OCI-LY3 (cell line): ENCODE measurements at regions not wholly inside any gene's neighbourhood (a gene's known extent, or its start where the extent isn't known, plus 50 kb on each side); places are given as distances from the start of the nearest gene placed in this dataset.

ENCODE experiments used
- H2AFZ ChIP-seq: fragments of 200-600, 300-600 bp; shearing (Covaris generic); 2 replicates; pipeline ENCODE4 v1.6.0; 2014; ENCODE audit warnings: antibody characterized with exemption, low read depth, low read length
- H3K27ac ChIP-seq: fragments of 200-600, 300-600 bp; sonication (generic); 2 replicates; pipeline ENCODE4 v1.5.1; 2014; ENCODE audit warnings: mild to moderate bottlenecking, low read length, moderate library complexity, mixed read lengths
- H3K27me3 ChIP-seq: fragments of 200-600, 300-600 bp; sonication (generic); 2 replicates; pipeline ENCODE4 v1.6.1; 2014; ENCODE audit warnings: low read depth, low read length, mixed read lengths
- H3K36me3 ChIP-seq: fragments of 200-600, 300-600 bp; sonication (generic); replicated peaks from 2 replicates; pipeline ENCODE3; 2014; ENCODE audit warnings: low read depth, low read length, mixed read lengths
- H3K4me1 ChIP-seq: fragments of 300-600, 200-600 bp; sonication (generic); 2 replicates; pipeline ENCODE4 v1.6.1; 2014; ENCODE audit warnings: low read length, mixed read lengths
- H3K4me2 ChIP-seq: fragments of 200-600, 300-600 bp; sonication (generic); 2 replicates; pipeline ENCODE4 v1.6.1; 2014; ENCODE audit warnings: low read length, mixed read lengths
- H3K4me3 ChIP-seq: fragments of 300-600, 200-600 bp; sonication (generic); 2 replicates; pipeline ENCODE4 v1.5.1; 2014; ENCODE audit warnings: antibody characterized with exemption, mild to moderate bottlenecking, low read length, moderate library complexity
- H3K79me2 ChIP-seq: fragments of 300-600, 200-600 bp; shearing (Covaris generic); 2 replicates; pipeline ENCODE4 v1.6.1; 2014; ENCODE audit warnings: mild to moderate bottlenecking, low read length, mixed read lengths
- H3K9ac ChIP-seq: fragments of 300-600, 200-600 bp; shearing (Covaris generic); 2 replicates; pipeline ENCODE4 v1.6.0; 2014; ENCODE audit warnings: mild to moderate bottlenecking, low read length, moderate library complexity
- H3K9me3 ChIP-seq: fragments of 200-600, 300-600 bp; shearing (Covaris generic); 2 replicates; pipeline ENCODE4 v1.6.1; 2014; ENCODE audit warnings: low read length, mixed read lengths; ENCODE audit not compliant: insufficient read depth
- H4K20me1 ChIP-seq: fragments of 200-600, 300-600 bp; sonication (generic); 2 replicates; pipeline ENCODE4 v1.6.1; 2016; ENCODE audit warnings: low read length, mixed read lengths; ENCODE audit not compliant: insufficient read depth
- EZH2phosphoT487 ChIP-seq: fragments of 200-600 bp; shearing (Covaris generic); IDR thresholded peaks from 2 replicates; pipeline ENCODE4 v1.6.1; 2018; ENCODE audit warnings: antibody characterized with exemption, mixed run types, low read depth
- TF ChIP-seq, protein P1 (sequence below): fragments of 200-600, 300-600 bp; sonication (generic); IDR thresholded peaks from 2 replicates; pipeline ENCODE4 v1.5.1; 2014; ENCODE audit warnings: antibody characterized with exemption, low read length, low read depth

DNA sequence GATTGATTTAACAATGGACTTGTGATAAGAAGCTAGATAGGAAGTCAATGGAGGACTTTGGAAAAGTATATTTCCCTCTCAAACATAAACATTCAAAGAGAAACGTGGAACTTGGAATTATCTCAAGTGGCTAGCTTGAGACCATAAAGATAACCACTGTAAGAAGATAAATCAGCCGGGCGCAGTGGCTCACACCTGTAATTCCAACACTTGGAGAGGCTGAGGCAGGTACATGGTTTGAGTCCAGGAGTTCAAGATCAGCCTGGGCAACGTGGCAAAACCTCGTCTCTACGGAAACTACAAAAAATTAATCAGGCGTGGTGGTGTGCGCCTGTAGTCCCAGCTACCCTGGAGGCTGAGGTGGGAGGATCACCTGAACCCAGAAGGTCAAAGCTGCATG lies 405.9 kb upstream of the ACVR2A start:
- Histone ChIP-seq H3K4me1 (no peaks in the 10 kb centered on the region), H3K4me3 (no peak overlapping the region), H4K20me1 (no peaks in the 10 kb centered on the region), H3K27ac (no peak overlapping the region), H2AFZ (no peak overlapping the region), H3K9ac (no peak overlapping the region), H3K4me2 (no peak overlapping the region), H3K79me2 (no peaks in the 10 kb centered on the region), H3K36me3 (no peaks in the 10 kb centered on the region), H3K27me3 (no peaks in the 10 kb centered on the region), H3K9me3 (no peaks in the 10 kb centered on the region)
- TF ChIP-seq EZH2phosphoT487 = no peak
- TF ChIP-seq, protein P1, sequence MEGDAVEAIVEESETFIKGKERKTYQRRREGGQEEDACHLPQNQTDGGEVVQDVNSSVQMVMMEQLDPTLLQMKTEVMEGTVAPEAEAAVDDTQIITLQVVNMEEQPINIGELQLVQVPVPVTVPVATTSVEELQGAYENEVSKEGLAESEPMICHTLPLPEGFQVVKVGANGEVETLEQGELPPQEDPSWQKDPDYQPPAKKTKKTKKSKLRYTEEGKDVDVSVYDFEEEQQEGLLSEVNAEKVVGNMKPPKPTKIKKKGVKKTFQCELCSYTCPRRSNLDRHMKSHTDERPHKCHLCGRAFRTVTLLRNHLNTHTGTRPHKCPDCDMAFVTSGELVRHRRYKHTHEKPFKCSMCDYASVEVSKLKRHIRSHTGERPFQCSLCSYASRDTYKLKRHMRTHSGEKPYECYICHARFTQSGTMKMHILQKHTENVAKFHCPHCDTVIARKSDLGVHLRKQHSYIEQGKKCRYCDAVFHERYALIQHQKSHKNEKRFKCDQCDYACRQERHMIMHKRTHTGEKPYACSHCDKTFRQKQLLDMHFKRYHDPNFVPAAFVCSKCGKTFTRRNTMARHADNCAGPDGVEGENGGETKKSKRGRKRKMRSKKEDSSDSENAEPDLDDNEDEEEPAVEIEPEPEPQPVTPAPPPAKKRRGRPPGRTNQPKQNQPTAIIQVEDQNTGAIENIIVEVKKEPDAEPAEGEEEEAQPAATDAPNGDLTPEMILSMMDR = no peak

DNA sequence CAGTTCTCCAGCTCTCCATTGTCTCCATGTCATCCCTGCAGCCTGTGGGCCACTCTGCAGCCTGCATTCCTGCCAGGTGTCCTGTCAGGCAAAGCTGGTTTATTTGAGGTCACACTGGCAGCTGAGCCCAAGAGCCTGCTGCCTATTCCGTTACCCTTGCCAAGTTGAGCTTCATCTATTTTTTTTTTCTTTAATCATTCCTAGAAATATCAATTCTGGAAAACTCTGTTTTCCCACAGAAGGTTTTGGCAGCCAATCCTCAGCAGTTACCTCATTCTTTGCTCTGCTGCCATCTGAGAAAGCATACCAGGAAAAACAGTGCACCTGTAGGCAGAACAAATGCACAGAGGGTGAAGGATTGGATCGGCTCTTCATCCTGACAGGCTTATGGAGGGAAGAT lies 411.0 kb upstream of the ACVR2A start:
- no peak overlapping the region for H2AFZ ChIP-seq
- H3K27ac ChIP-seq = no peak overlapping the region
- H3K79me2 ChIP-seq = no peaks in the 10 kb centered on the region
- H3K4me1 ChIP-seq = no peaks in the 10 kb centered on the region
- no peaks in the 10 kb centered on the region for H4K20me1 ChIP-seq
- no peak for TF ChIP-seq EZH2phosphoT487
- TF ChIP-seq, protein P1 = no peak
- H3K9ac ChIP-seq = no peak overlapping the region
- no peaks in the 10 kb centered on the region for H3K27me3 ChIP-seq
- H3K4me3 ChIP-seq = no peak overlapping the region
- H3K9me3 ChIP-seq = no peaks in the 10 kb centered on the region
- no peak overlapping the region for H3K4me2 ChIP-seq
- no peaks in the 10 kb centered on the region for H3K36me3 ChIP-seq

DNA sequence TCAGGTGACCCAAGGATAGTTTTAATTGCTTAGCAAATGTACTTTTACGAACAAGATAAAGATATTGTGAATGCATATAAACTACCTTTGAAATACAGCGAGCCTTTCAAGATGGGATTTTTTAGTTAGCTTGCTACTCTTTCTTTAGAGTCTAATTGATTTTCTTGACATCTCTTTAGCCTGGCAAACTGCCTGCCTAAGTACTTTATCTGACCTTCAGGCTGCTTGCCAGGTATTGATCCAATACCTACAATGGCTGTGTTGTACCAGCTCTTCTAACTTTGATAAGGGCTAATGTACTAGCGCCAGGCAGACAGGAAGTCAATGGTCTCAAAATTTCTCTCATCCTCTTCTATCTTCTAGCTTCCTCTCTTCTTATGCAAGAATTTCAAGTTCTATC lies 414.4 kb upstream of the ACVR2A start:
- H3K27ac ChIP-seq = no peak overlapping the region
- TF ChIP-seq EZH2phosphoT487 = no peak
- TF ChIP-seq, protein P1 = no peak

DNA sequence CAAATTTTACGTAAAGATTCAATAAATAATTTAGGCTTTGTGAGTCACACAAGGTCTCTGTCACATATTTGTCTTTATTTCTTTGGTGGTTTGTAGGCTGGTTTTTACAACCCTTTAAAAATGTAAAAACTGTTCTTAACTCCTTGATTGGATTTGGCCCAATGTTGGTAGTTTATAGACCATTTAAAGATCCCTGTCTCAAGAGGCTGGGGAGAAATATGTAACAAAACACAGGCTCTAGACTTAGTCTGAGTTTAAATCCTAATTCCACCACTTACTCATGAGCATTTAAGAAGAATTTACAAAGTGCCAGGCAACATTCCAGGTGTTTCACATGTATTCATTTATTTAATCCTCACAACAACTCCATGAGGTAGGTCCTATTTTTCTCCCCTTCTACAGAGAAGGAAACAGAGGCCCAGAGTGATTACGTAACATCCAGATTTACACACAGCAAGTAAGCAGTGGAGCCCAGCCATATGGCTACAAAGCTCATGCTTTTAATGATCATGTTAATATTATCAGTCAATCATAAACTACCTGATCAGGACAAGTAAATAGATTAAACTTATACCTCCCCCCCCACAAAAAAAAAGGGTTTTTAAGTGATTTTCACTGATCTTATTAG lies 416.6 kb upstream of the ACVR2A start:
- Histone ChIP-seq H3K36me3 (no peaks in the 10 kb centered on the region), H3K4me2 (no peak overlapping the region), H3K27me3 (no peaks in the 10 kb centered on the region), H3K4me1 (no peaks in the 10 kb centered on the region), H3K9me3 (no peaks in the 10 kb centered on the region), H3K79me2 (no peaks in the 10 kb centered on the region), H3K4me3 (no peak overlapping the region), H3K9ac (no peak overlapping the region), H4K20me1 (no peaks in the 10 kb centered on the region), H3K27ac (no peak overlapping the region), H2AFZ (no peak overlapping the region)
- TF ChIP-seq, protein P1 = no peak
- TF ChIP-seq EZH2phosphoT487 = no peak

More for the DNA sequence above, 414.4 kb upstream of the ACVR2A start:
- Histone ChIP-seq H3K9ac (no peak overlapping the region), H4K20me1 (no peaks in the 10 kb centered on the region), H3K27me3 (no peaks in the 10 kb centered on the region), H3K4me1 (no peaks in the 10 kb centered on the region), H3K79me2 (no peaks in the 10 kb centered on the region), H3K4me2 (no peak overlapping the region), H2AFZ (no peak overlapping the region), H3K4me3 (no peak overlapping the region), H3K9me3 (no peaks in the 10 kb centered on the region), H3K36me3 (no peaks in the 10 kb centered on the region)
